Endothelial cell (in vitro differentiated cells): ENCODE measurements at regions not wholly inside any gene's neighbourhood (a gene's known extent, or its start where the extent isn't known, plus 50 kb on each side); places are given as distances from the start of the nearest gene placed in this dataset.
"Not testable (repeated sequence)": the region's sequence is repeated elsewhere in the genome, so short reads cannot be mapped to it uniquely, and the experiment has no call there.

Experiments
- DNase-seq: peaks from one replicate; pipeline ENCODE4 v3.0.0; 2021; ENCODE audit warnings: low spot score
- H3K27ac Mint-ChIP-seq: one replicate; pipeline ENCODE4 v1.8.0; 2021; ENCODE audit warnings: mixed read lengths, inconsistent platforms; ENCODE audit not compliant: unreplicated experiment
- H3K27me3 Mint-ChIP-seq: one replicate; pipeline ENCODE4 v1.8.0; 2021; ENCODE audit warnings: mild to moderate bottlenecking, moderate library complexity, mixed read lengths, inconsistent platforms; ENCODE audit not compliant: unreplicated experiment
- H3K36me3 Mint-ChIP-seq: one replicate; pipeline ENCODE4 v1.8.0; 2021; ENCODE audit warnings: mild to moderate bottlenecking, low read depth, mixed read lengths, inconsistent platforms; ENCODE audit not compliant: unreplicated experiment
- H3K4me1 Mint-ChIP-seq: one replicate; pipeline ENCODE4 v1.8.0; 2021; ENCODE audit warnings: mild to moderate bottlenecking, mixed read lengths, inconsistent platforms; ENCODE audit not compliant: unreplicated experiment
- H3K4me3 Mint-ChIP-seq: one replicate; pipeline ENCODE4 v1.8.0; 2021; ENCODE audit warnings: mild to moderate bottlenecking, mixed read lengths, inconsistent platforms; ENCODE audit not compliant: unreplicated experiment
- H3K9me3 Mint-ChIP-seq: one replicate; pipeline ENCODE4 v1.8.0; 2021; ENCODE audit warnings: mixed read lengths, inconsistent platforms; ENCODE audit not compliant: unreplicated experiment
- TF ChIP-seq, protein P1 (sequence below): fragments of 200-600 bp; sonication (generic); IDR thresholded peaks from one replicate; pipeline ENCODE4 v1.5.0; 2021; ENCODE audit warnings: antibody characterized with exemption; ENCODE audit not compliant: unreplicated experiment

DNA sequence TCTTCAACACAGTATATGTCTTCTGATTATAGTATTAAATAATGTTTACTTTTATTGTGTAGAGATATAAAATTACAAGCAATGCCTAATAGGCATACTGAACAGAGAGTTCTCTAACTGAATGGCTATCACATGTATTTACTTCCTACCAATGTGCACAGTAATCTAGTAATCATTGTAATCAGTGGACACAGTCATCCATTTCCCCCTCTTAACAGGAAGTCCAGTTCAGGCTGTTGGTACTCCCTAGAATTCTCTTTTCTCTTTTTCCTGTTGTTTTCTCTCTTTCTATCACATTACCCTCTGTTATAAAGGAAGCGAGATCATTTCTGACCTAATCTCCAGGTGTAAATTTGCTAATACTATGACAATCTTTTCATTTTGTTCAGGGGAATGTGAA lies 172.5 kb downstream of the HTR1B start:
- H3K4me3 Mint-ChIP-seq = no peak overlapping the region
- peaks cover 10% of the 10 kb centered on the region for H3K4me1 Mint-ChIP-seq
- no peaks in the 10 kb centered on the region for H3K9me3 Mint-ChIP-seq
- H3K27me3 Mint-ChIP-seq = no peaks in the 10 kb centered on the region
- TF ChIP-seq, protein P1, sequence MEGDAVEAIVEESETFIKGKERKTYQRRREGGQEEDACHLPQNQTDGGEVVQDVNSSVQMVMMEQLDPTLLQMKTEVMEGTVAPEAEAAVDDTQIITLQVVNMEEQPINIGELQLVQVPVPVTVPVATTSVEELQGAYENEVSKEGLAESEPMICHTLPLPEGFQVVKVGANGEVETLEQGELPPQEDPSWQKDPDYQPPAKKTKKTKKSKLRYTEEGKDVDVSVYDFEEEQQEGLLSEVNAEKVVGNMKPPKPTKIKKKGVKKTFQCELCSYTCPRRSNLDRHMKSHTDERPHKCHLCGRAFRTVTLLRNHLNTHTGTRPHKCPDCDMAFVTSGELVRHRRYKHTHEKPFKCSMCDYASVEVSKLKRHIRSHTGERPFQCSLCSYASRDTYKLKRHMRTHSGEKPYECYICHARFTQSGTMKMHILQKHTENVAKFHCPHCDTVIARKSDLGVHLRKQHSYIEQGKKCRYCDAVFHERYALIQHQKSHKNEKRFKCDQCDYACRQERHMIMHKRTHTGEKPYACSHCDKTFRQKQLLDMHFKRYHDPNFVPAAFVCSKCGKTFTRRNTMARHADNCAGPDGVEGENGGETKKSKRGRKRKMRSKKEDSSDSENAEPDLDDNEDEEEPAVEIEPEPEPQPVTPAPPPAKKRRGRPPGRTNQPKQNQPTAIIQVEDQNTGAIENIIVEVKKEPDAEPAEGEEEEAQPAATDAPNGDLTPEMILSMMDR = no peak
- DNase-seq = no peak
- H3K27ac Mint-ChIP-seq = peak overlapping the region; percentile 69
- no peaks in the 10 kb centered on the region for H3K36me3 Mint-ChIP-seq

DNA sequence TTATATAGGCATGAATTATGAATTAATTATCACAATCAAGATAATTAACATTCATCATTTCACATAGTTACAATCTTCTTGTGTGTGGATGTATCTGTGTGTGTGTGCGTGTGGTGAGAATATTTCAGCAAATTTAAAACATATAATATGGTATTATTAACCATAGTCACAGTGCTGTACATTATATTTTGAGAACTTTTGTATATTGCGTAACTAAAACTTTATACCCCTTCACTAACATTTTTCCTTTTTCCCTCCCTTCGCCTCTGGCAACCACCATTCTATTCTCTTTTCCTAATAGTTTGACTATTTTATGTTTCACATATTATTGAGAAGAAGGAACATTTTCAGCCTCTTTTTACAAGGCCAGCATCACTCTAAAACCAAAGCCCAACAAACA lies 176.8 kb downstream of the HTR1B start:
- Mint-ChIP-seq H3K36me3 (peaks cover under 1% of the 10 kb centered on the region), H3K4me3 (no peak overlapping the region), H3K27ac (no peak overlapping the region), H3K4me1 (peaks cover 4% of the 10 kb centered on the region), H3K9me3 (no peaks in the 10 kb centered on the region), H3K27me3 (no peaks in the 10 kb centered on the region)
- TF ChIP-seq, protein P1 = no peak
- DNase-seq = no peak

DNA sequence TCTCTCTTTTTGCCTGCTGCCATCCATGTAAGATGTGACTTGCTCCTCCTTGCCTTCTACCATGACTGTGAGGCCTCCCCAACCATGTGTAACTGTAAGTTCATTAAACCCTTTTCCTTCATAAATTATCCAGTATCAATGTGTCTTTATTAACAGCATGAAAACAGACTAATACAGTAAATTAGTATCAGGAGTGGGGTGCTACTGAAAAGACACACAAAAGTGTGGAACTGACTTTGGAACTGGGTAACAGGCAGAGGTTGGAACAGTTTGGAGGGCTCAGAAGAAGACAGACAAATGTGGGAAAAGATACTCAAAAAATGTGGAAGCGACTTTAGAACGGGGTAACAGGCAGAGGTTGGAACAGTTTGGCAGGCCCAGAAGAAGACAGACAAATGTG lies 189.4 kb downstream of the HTR1B start:
- H3K27me3 Mint-ChIP-seq = no peaks in the 10 kb centered on the region
- H3K27ac Mint-ChIP-seq = no peak overlapping the region
- H3K9me3 Mint-ChIP-seq = peaks cover 9% of the 10 kb centered on the region
- peaks cover 8% of the 10 kb centered on the region for H3K36me3 Mint-ChIP-seq
- TF ChIP-seq, protein P1 = no peak
- no peak for DNase-seq
- H3K4me3 Mint-ChIP-seq = no peak overlapping the region
- H3K4me1 Mint-ChIP-seq = no peaks in the 10 kb centered on the region

DNA sequence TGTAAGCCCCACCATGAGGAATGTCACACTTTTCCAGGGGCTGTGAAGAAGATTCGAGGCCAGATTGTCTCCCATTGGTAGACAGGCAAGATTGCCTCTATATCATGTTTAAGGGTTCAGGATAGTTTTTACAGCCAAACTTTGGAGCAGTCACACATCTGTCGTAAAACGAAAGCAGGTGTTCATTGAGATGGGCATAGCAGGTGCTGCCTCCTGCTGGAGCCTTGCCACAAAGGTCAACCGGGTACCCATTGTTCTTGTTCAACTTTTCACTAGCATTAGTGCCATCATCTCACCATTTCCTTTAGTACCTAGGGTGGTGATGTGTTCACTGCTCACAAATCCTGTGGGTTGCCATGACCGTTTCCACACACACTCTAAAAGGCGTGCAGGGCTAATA lies 198.3 kb downstream of the HTR1B start:
- no peak overlapping the region for H3K27ac Mint-ChIP-seq
- no peak overlapping the region for H3K4me3 Mint-ChIP-seq
- H3K36me3 Mint-ChIP-seq = no peaks in the 10 kb centered on the region
- H3K4me1 Mint-ChIP-seq = no peaks in the 10 kb centered on the region
- H3K27me3 Mint-ChIP-seq = no peaks in the 10 kb centered on the region
- TF ChIP-seq, protein P1 = peak; percentile 10
- no peaks in the 10 kb centered on the region for H3K9me3 Mint-ChIP-seq
- no peak for DNase-seq

DNA sequence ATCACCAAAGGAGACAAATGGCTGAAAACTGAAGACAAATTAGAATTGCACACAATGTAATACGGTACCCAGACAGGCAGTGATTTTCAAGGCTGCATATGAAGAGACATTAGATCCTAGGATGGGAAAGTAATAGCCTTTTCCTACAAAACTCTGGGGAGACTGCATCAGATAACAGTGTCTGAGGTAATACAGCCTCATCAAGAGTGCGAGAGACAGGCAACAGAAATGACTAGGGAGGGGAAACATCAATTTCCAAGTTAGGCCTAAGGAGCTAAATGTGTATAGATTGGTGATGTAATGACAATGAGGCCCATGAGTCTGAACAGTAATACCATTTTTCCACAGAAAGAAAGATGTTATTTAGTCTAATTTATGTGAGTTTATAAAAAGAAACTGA lies 200.3 kb downstream of the HTR1B start:
- H3K4me3 Mint-ChIP-seq = no peak overlapping the region
- no peak for DNase-seq
- H3K27me3 Mint-ChIP-seq = peaks cover 3% of the 10 kb centered on the region
- no peaks in the 10 kb centered on the region for H3K36me3 Mint-ChIP-seq
- no peaks in the 10 kb centered on the region for H3K9me3 Mint-ChIP-seq
- no peaks in the 10 kb centered on the region for H3K4me1 Mint-ChIP-seq
- TF ChIP-seq, protein P1 = no peak
- H3K27ac Mint-ChIP-seq = no peak overlapping the region

DNA sequence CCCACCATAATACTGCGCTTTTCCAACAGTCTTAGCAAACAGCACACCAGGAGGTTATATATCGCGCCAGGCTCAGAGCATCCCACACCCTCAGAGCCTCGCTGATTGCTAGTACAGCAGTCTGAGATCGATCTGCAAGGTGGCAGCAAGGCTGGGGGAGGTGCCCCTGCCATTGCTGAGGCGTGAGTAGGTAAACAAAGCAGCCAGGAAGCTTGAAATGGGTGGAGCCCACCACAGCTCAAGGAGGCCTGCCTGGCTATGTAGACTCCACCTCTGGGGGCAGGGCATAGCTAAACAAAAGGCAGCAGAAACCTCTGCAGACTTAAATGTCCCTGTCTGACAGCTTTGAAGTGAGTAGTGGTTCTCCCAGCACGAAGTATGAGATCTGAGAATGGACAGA lies 211.5 kb downstream of the HTR1B start:
- not testable (repeated sequence) for H3K36me3 Mint-ChIP-seq, H3K9me3 Mint-ChIP-seq, DNase-seq, H3K4me3 Mint-ChIP-seq, H3K27ac Mint-ChIP-seq, H3K27me3 Mint-ChIP-seq, H3K4me1 Mint-ChIP-seq
